ENCODE measurements at regions not wholly inside any gene's neighbourhood (a gene's known extent, or its start where the extent isn't known, plus 50 kb on each side); places are given as distances from the start of the nearest gene placed in this dataset.

DNA sequence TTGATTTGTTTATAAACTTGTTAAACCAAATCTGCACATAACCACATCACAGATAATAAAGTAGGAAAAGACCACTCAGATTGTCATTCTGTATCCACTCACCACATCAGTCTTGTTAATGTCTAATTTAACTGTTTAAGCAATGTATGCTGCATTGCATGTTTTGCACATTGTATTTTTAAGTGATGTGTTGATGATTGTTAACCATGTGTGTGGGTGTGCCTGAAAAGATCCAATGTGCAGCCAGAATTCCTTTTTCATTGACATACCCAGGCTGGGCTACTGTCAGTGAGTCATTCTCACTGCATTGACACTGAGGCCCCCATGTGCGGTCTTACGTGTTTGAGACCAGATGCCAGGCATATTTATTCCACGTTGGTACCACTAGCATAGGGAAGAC is 167.3 kb downstream of the TRMT11 start (continued):
- TF ChIP-seq, protein P1, sequence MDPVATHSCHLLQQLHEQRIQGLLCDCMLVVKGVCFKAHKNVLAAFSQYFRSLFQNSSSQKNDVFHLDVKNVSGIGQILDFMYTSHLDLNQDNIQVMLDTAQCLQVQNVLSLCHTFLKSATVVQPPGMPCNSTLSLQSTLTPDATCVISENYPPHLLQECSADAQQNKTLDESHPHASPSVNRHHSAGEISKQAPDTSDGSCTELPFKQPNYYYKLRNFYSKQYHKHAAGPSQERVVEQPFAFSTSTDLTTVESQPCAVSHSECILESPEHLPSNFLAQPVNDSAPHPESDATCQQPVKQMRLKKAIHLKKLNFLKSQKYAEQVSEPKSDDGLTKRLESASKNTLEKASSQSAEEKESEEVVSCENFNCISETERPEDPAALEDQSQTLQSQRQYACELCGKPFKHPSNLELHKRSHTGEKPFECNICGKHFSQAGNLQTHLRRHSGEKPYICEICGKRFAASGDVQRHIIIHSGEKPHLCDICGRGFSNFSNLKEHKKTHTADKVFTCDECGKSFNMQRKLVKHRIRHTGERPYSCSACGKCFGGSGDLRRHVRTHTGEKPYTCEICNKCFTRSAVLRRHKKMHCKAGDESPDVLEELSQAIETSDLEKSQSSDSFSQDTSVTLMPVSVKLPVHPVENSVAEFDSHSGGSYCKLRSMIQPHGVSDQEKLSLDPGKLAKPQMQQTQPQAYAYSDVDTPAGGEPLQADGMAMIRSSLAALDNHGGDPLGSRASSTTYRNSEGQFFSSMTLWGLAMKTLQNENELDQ (CRISPR knock-in tag; IDR thresholded peaks at IDR 0.05; ENCODE audit: borderline replicate concordance): no peak

DNA sequence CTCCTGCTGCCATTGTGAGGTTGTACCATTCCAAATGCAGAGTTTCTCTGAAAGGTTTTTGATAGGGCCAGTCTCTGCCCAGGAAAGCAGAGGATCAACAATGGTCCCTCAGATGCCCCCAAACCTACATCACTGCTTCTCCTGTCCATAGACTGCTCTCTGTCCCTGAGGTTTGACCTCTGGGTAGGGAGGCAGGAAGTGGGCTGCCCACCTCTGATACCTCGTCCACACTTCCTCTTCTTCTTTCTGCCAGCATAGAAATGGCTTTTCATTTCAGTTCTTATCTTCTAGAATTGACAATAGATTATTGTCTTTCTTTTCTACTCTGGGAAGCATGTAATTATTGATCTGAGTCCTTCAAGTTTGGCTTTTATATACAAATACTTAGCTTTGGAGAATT is 170.6 kb downstream of the TRMT11 start:
- Histone ChIP-seq H3K4me3 (no peak overlapping the region), H3K36me3 (ENCODE audit: control insufficient read depth, insufficient read depth, low read length) (no peaks in the 10 kb centered on the region), H2AFZ (ENCODE audit: low read depth, low read length) (no peak overlapping the region), H3K9ac (ENCODE audit: insufficient read depth in 1 of 2, low read depth in 2 of 2, low read length in 2 of 2) (no peak overlapping the region), H3K9me1 (ENCODE audit: control insufficient read depth, insufficient read depth, low read length) (no peaks in the 10 kb centered on the region), H3K27ac (ENCODE audit: extremely low read depth, low read depth, low read length) (no peak overlapping the region), H3K4me1 (replicated peaks in 1 of 2; ENCODE audit: control insufficient read depth in 2 of 2, insufficient read depth in 2 of 2, low read length in 2 of 2) (peaks cover 3 to 11% of the 10 kb centered on the region in 2 experiments; a peak in 3 of 5 replicates), H3K27me3 (ENCODE audit: control insufficient read depth in 2 of 2, insufficient read depth in 2 of 2, low read length in 2 of 2) (no peaks in the 10 kb centered on the region), H4K20me1 (replicated peaks; ENCODE audit: control insufficient read depth, insufficient read depth, low read length) (no peaks in the 10 kb centered on the region), H3K4me2 (ENCODE audit: insufficient read depth, low read length) (no peak overlapping the region), H3K79me2 (ENCODE audit: control insufficient read depth, insufficient read depth, low read length) (no peaks in the 10 kb centered on the region), H3K9me3 (replicated peaks; ENCODE audit: control insufficient read depth, insufficient read depth, low read depth, low read length) (no peaks in the 10 kb centered on the region)
- no TSS peak for BruUV-seq (replicated peaks)
- POLR2A ChIA-PET: interaction anchor here (0.9 to 1.2 kb wide), 3 partner anchors 11 to 14 kb away, joined by 3 to 5 read pairs (median 3); no protein-coding TSS in a partner anchor
- in situ Hi-C loops (cut with MboI) (no loop called here), intact Hi-C loops (cut with micrococcal nuclease) (no loop called here)
- FAIRE-seq: no peak
- peak; percentile 39; the same call in 1 of the 2 replicates for TF ChIP-seq SOX6 (IDR thresholded peaks at IDR 0.05)
- 0 out of 2 replicates have a peak, but pooled peaks have one; percentile 39 for TF ChIP-seq ESRRA (IDR thresholded peaks at IDR 0.05; ENCODE audit: borderline replicate concordance, low read depth)
- 0 out of 2 replicates have a peak, but pooled peaks have one; percentile 17 for TF ChIP-seq ZNF75A (CRISPR knock-in tag; IDR thresholded peaks at IDR 0.05)
- 0 out of 2 replicates have a peak, but pooled peaks have one; percentile 1 for TF ChIP-seq CBFA2T3 (IDR thresholded peaks at IDR 0.05)
- TF ChIP-seq, protein P2, sequence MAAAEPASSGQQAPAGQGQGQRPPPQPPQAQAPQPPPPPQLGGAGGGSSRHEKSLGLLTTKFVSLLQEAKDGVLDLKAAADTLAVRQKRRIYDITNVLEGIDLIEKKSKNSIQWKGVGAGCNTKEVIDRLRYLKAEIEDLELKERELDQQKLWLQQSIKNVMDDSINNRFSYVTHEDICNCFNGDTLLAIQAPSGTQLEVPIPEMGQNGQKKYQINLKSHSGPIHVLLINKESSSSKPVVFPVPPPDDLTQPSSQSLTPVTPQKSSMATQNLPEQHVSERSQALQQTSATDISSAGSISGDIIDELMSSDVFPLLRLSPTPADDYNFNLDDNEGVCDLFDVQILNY (CRISPR knock-in tag; IDR thresholded peaks at IDR 0.05): no peak
- TF ChIP-seq CTBP1 (IDR thresholded peaks at IDR 0.05; ENCODE audit: borderline replicate concordance): peak; percentile 42; the same call in 1 of the 2 replicates
- peak; percentile 93 for TF ChIP-seq SPI1 (IDR thresholded peaks at IDR 0.05; ENCODE audit: borderline replicate concordance, low read depth, low read length)
- no peak for TF ChIP-seq BRD4 (IDR thresholded peaks at IDR 0.05)
- 0 out of 2 replicates have a peak, but pooled peaks have one; percentile 1 for TF ChIP-seq TCF3 (CRISPR knock-in tag; IDR thresholded peaks at IDR 0.05)
- CTCF ChIA-PET (ENCODE audit: low intra/inter-chr PET ratio): no interaction called here
- ATAC-seq: peak; percentile 65
- no CpG with 5 or more reads among the region's 1 CpG for WGBS (ENCODE audit: insufficient coverage, low coverage, missing lambda C conversion rate)
- DNase-seq (ENCODE audit: extremely low read depth in 1 of 4, low spot score in 3 of 4): peak in 2 of 4 experiments; percentile 11 to 15
